ENCODE measurements at regions not wholly inside any gene's neighbourhood (a gene's known extent, or its start where the extent isn't known, plus 50 kb on each side); places are given as distances from the start of the nearest gene placed in this dataset.

- TF ChIP-seq CTCF (IDR thresholded peaks at IDR 0.05) = no peak
Measured at GRCh38 chr7:96408881-96409280, 87.0 kb upstream of the SLC25A13 start.

- no peak for TF ChIP-seq CTCF (IDR thresholded peaks at IDR 0.05)
Measured at GRCh38 chr7:96407427-96407826, 85.5 kb upstream of the SLC25A13 start.

- TF ChIP-seq CTCF (IDR thresholded peaks at IDR 0.05) = no peak
Measured at GRCh38 chr7:96402913-96403312, 81.0 kb upstream of the SLC25A13 start.

GRCh38 chr7:96401200-96401599, 79.3 kb upstream of the SLC25A13 start:
- no peak for TF ChIP-seq CTCF (IDR thresholded peaks at IDR 0.05)

GRCh38 chr7:96400518-96400917, 78.6 kb upstream of the SLC25A13 start:
- TF ChIP-seq CTCF (IDR thresholded peaks at IDR 0.05) = no peak

- no peak for TF ChIP-seq CTCF (IDR thresholded peaks at IDR 0.05)
Measured at GRCh38 chr7:96400001-96400400, 78.1 kb upstream of the SLC25A13 start.

- no peak for TF ChIP-seq CTCF (IDR thresholded peaks at IDR 0.05)
Measured at GRCh38 chr7:96397936-96398598, 76.2 kb upstream of the SLC25A13 start.
